ENCODE measurements at regions not wholly inside any gene's neighbourhood (a gene's known extent, or its start where the extent isn't known, plus 50 kb on each side); places are given as distances from the start of the nearest gene placed in this dataset.

- Histone ChIP-seq H3K79me2 (ENCODE audit: control insufficient read depth, insufficient read depth, low read length) (no peaks in the 10 kb centered on the region), H3K36me3 (ENCODE audit: control insufficient read depth, insufficient read depth, low read length) (no peaks in the 10 kb centered on the region), H3K4me1 (ENCODE audit: control insufficient read depth, extremely low read depth, insufficient read depth, low read length) (no peaks in the 10 kb centered on the region), H3K27me3 (ENCODE audit: control insufficient read depth, insufficient read depth, low read length) (no peaks in the 10 kb centered on the region), H3K4me2 (ENCODE audit: extremely low read depth, insufficient read depth, low read length) (no peak overlapping the region), H2AFZ (ENCODE audit: low read length) (no peak overlapping the region), H3K9ac (ENCODE audit: insufficient read depth, low read length) (no peak overlapping the region), H3K9me3 (ENCODE audit: control insufficient read depth, insufficient read depth, low read depth, low read length) (no peaks in the 10 kb centered on the region), H3K4me3 (replicated peaks in 1 of 4; ENCODE audit: control extremely low read depth in 1 of 4, insufficient read depth in 1 of 4, low read depth in 3 of 4, low read length in 4 of 4) (no peak overlapping the region), H3K27ac (ENCODE audit: insufficient read depth, low read length) (no peak overlapping the region), H4K20me1 (ENCODE audit: control insufficient read depth, extremely low read depth, insufficient read depth, low read length) (no peaks in the 10 kb centered on the region)
- TF ChIP-seq EZH2 (IDR thresholded peaks at IDR 0.05; ENCODE audit: low read length, missing control alignments): no peak
- no peak for TF ChIP-seq CTCF (conservative IDR thresholded peaks at IDR 0.05 in 1 of 2, IDR thresholded peaks at IDR 0.05 in 1 of 2; ENCODE audit: low read depth in 1 of 2, low read length in 2 of 2)
- DNase-seq (ENCODE audit: low read depth in 2 of 2): peak; percentile 61 to 70
These were observed 96.9 kb upstream of the NEBL start for GRCh38 chr10:20993830-20994527.

- H3K9me3 ChIP-seq (ENCODE audit: control insufficient read depth, insufficient read depth, low read depth, low read length): no peaks in the 10 kb centered on the region
- no peak overlapping the region for H3K27ac ChIP-seq (ENCODE audit: insufficient read depth, low read length)
- no peak overlapping the region for H3K9ac ChIP-seq (ENCODE audit: insufficient read depth, low read length)
- H3K79me2 ChIP-seq (ENCODE audit: control insufficient read depth, insufficient read depth, low read length): no peaks in the 10 kb centered on the region
- no peaks in the 10 kb centered on the region for H3K4me1 ChIP-seq (ENCODE audit: control insufficient read depth, extremely low read depth, insufficient read depth, low read length)
- no peaks in the 10 kb centered on the region for H3K36me3 ChIP-seq (ENCODE audit: control insufficient read depth, insufficient read depth, low read length)
- no peaks in the 10 kb centered on the region for H4K20me1 ChIP-seq (ENCODE audit: control insufficient read depth, extremely low read depth, insufficient read depth, low read length)
- H3K4me2 ChIP-seq (ENCODE audit: extremely low read depth, insufficient read depth, low read length): no peak overlapping the region
- H2AFZ ChIP-seq (ENCODE audit: low read length): no peak overlapping the region
- no peaks in the 10 kb centered on the region for H3K27me3 ChIP-seq (ENCODE audit: control insufficient read depth, insufficient read depth, low read length)
- DNase-seq (ENCODE audit: low read depth in 2 of 2): peak; percentile 78 to 79
- no peak overlapping the region for H3K4me3 ChIP-seq (replicated peaks in 1 of 4; ENCODE audit: control extremely low read depth in 1 of 4, insufficient read depth in 1 of 4, low read depth in 3 of 4, low read length in 4 of 4)
- no peak for TF ChIP-seq EZH2 (IDR thresholded peaks at IDR 0.05; ENCODE audit: low read length, missing control alignments)
- no peak for TF ChIP-seq CTCF (conservative IDR thresholded peaks at IDR 0.05 in 1 of 2, IDR thresholded peaks at IDR 0.05 in 1 of 2; ENCODE audit: low read depth in 1 of 2, low read length in 2 of 2)
These were observed 96.3 kb upstream of the NEBL start for GRCh38 chr10:20993389-20993788.

- no peaks in the 10 kb centered on the region for H3K4me1 ChIP-seq (ENCODE audit: control insufficient read depth, extremely low read depth, insufficient read depth, low read length)
- no peaks in the 10 kb centered on the region for H3K27me3 ChIP-seq (ENCODE audit: control insufficient read depth, insufficient read depth, low read length)
- DNase-seq (ENCODE audit: low read depth in 2 of 2): no peak
- H3K4me2 ChIP-seq (ENCODE audit: extremely low read depth, insufficient read depth, low read length): no peak overlapping the region
- no peaks in the 10 kb centered on the region for H4K20me1 ChIP-seq (ENCODE audit: control insufficient read depth, extremely low read depth, insufficient read depth, low read length)
- H3K36me3 ChIP-seq (ENCODE audit: control insufficient read depth, insufficient read depth, low read length): no peaks in the 10 kb centered on the region
- no peaks in the 10 kb centered on the region for H3K9me3 ChIP-seq (ENCODE audit: control insufficient read depth, insufficient read depth, low read depth, low read length)
- TF ChIP-seq CTCF (conservative IDR thresholded peaks at IDR 0.05 in 1 of 2, IDR thresholded peaks at IDR 0.05 in 1 of 2; ENCODE audit: low read depth in 1 of 2, low read length in 2 of 2): no peak
- TF ChIP-seq EZH2 (IDR thresholded peaks at IDR 0.05; ENCODE audit: low read length, missing control alignments): no peak
- H3K4me3 ChIP-seq (replicated peaks in 1 of 4; ENCODE audit: control extremely low read depth in 1 of 4, insufficient read depth in 1 of 4, low read depth in 3 of 4, low read length in 4 of 4): no peak overlapping the region
- no peak overlapping the region for H3K27ac ChIP-seq (ENCODE audit: insufficient read depth, low read length)
- no peaks in the 10 kb centered on the region for H3K79me2 ChIP-seq (ENCODE audit: control insufficient read depth, insufficient read depth, low read length)
- H3K9ac ChIP-seq (ENCODE audit: insufficient read depth, low read length): no peak overlapping the region
- H2AFZ ChIP-seq (ENCODE audit: low read length): no peak overlapping the region
These were observed 94.4 kb upstream of the NEBL start for GRCh38 chr10:20991526-20991925.
